ENCODE measurements at regions not wholly inside any gene's neighbourhood (a gene's known extent, or its start where the extent isn't known, plus 50 kb on each side); places are given as distances from the start of the nearest gene placed in this dataset.

DNA sequence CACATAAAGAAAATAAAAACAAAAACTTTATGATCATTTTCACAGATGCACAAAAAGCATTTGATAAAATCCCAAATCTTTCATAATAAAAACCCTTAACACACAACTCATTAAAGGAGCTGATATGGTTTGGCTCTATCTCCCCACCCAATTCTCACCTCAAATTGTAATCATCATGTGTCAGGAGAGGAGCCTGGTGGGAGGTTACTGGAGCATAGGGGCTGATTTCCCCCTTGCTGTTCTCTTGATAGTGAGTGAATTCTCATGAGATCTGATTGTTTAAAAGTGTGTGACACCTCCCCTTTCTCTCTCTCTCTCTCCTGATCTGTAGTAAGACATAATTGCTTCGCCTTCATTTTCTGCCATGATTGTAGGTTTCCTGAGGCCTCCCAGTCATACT is 790.7 kb downstream of the C12orf50 start:
- Histone ChIP-seq H3K36me3 (no peaks in the 10 kb centered on the region), H3K4me1 (replicated peaks) (no peaks in the 10 kb centered on the region), H3K9me3 (no peaks in the 10 kb centered on the region), H3K27me3 (replicated peaks; ENCODE audit: insufficient read depth) (no peaks in the 10 kb centered on the region), H3K4me3 (no peak overlapping the region), H3K27ac (no peak overlapping the region)
- intact Hi-C loops (cut with DNase I), result no loop called here
- TF ChIP-seq POLR2A (IDR thresholded peaks at IDR 0.05) (no peak), CTCF (IDR thresholded peaks at IDR 0.05) (no peak), POLR2AphosphoS5 (IDR thresholded peaks at IDR 0.05) (no peak)
- 91% methylated on average over 1 of the region's 1 CpG for WGBS
- DNase-seq (ENCODE audit: low spot score), result no peak

- Histone ChIP-seq H3K4me3 (no peak overlapping the region), H3K36me3 (no peaks in the 10 kb centered on the region), H3K4me1 (replicated peaks) (no peaks in the 10 kb centered on the region), H3K27ac (no peak overlapping the region), H3K27me3 (replicated peaks; ENCODE audit: insufficient read depth) (no peaks in the 10 kb centered on the region), H3K9me3 (no peaks in the 10 kb centered on the region)
- WGBS, result 55% methylated on average over 1 of the region's 1 CpG
- intact Hi-C loops (cut with DNase I), result no loop called here
- TF ChIP-seq POLR2A (IDR thresholded peaks at IDR 0.05), result no peak
- no peak for DNase-seq (ENCODE audit: low spot score)
These were observed 794.3 kb downstream of the C12orf50 start for GRCh38 chr12:87234898-87235297.

- no peaks in the 10 kb centered on the region for H3K4me1 ChIP-seq (replicated peaks)
- H3K36me3 ChIP-seq, result no peaks in the 10 kb centered on the region
- H3K4me3 ChIP-seq, result no peak overlapping the region
- no peaks in the 10 kb centered on the region for H3K27me3 ChIP-seq (replicated peaks; ENCODE audit: insufficient read depth)
- H3K9me3 ChIP-seq, result no peaks in the 10 kb centered on the region
- TF ChIP-seq CTCF (IDR thresholded peaks at IDR 0.05) (no peak), POLR2A (IDR thresholded peaks at IDR 0.05) (no peak), POLR2AphosphoS5 (IDR thresholded peaks at IDR 0.05) (no peak)
- no peak overlapping the region for H3K27ac ChIP-seq
- DNase-seq (ENCODE audit: low spot score), result no peak
- intact Hi-C loops (cut with DNase I), result no loop called here
- 78% methylated on average over 1 of the region's 1 CpG for WGBS
These were observed 795.5 kb downstream of the C12orf50 start for GRCh38 chr12:87233671-87234070.

DNA sequence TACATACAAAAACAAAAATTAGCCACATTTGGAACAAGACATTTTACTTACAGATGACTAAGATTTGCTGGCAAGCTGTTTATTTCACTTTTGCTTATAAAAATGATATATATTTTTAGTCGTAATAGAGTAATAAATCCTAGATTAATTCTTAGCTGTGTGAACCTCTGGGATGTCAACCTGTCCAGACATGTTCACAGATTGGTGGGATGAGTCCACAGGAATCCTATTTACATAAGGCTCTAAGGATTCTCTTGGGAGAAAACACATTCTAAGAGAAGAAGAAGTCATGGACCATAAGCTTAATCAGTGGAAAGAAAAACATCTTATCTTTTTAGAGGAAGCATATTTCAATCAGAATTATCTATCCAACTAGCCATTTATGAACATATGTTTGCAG is 797.4 kb downstream of the C12orf50 start:
- Histone ChIP-seq H3K4me3 (no peak overlapping the region), H3K36me3 (no peaks in the 10 kb centered on the region), H3K4me1 (replicated peaks) (no peaks in the 10 kb centered on the region), H3K27me3 (replicated peaks; ENCODE audit: insufficient read depth) (no peaks in the 10 kb centered on the region), H3K27ac (no peak overlapping the region), H3K9me3 (no peaks in the 10 kb centered on the region)
- TF ChIP-seq POLR2A (IDR thresholded peaks at IDR 0.05) (no peak), CTCF (IDR thresholded peaks at IDR 0.05) (no peak), POLR2AphosphoS5 (IDR thresholded peaks at IDR 0.05) (no peak)
- intact Hi-C loops (cut with DNase I), result no loop called here
- DNase-seq (ENCODE audit: low spot score), result no peak
- WGBS, result 37% methylated on average over 1 of the region's 1 CpG

- H3K4me1 ChIP-seq (replicated peaks), result no peaks in the 10 kb centered on the region
- intact Hi-C loops (cut with DNase I), result no loop called here
- WGBS, result 87% methylated on average over 2 of the region's 2 CpGs
These were observed 798.8 kb downstream of the C12orf50 start for GRCh38 chr12:87230441-87230840.

More at GRCh38 chr12:87230441-87230840, 798.8 kb downstream of the C12orf50 start:
- Histone ChIP-seq H3K27me3 (replicated peaks; ENCODE audit: insufficient read depth) (no peaks in the 10 kb centered on the region), H3K4me3 (no peak overlapping the region), H3K27ac (no peak overlapping the region), H3K9me3 (no peaks in the 10 kb centered on the region), H3K36me3 (no peaks in the 10 kb centered on the region)
- DNase-seq (ENCODE audit: low spot score), result no peak
- no peak for TF ChIP-seq CTCF (IDR thresholded peaks at IDR 0.05)
- no peak for TF ChIP-seq POLR2A (IDR thresholded peaks at IDR 0.05)
- TF ChIP-seq POLR2AphosphoS5 (IDR thresholded peaks at IDR 0.05), result no peak

Data from prostate gland (tissue), 2 donors.